Activated CD8-positive, alpha-beta T cell treated with anti-CD3 and anti-CD28 coated beads for 36 hours (primary cell): ENCODE measurements at regions not wholly inside any gene's neighbourhood (a gene's known extent, or its start where the extent isn't known, plus 50 kb on each side); places are given as distances from the start of the nearest gene placed in this dataset.

ENCODE experiments used
- ATAC-seq: fragments of 200-7000 bp; cut with Tn5 transposase; one replicate; pipeline ENCODE4 v1.10.0; 2021; ENCODE audit warnings: mild to moderate bottlenecking, moderate library complexity
- CTCF ChIA-PET: fragments of 350-600 bp; sonication (Branson Sonifier 250); formaldehyde crosslinking; loops from one replicate; lab custom pipeline; 2021; ENCODE audit warnings: antibody characterized with exemption; lab: Charles Lee
- POLR2A ChIA-PET: fragments of 350-600 bp; sonication (Branson Sonifier 250); formaldehyde crosslinking; loops from one replicate; lab custom pipeline; 2021; ENCODE audit warnings: antibody characterized with exemption; lab: Charles Lee
- DNase-seq: peaks from one replicate; pipeline ENCODE4 v3.0.0-alpha.2; 2020
- H3K27ac Mint-ChIP-seq: one replicate; pipeline ENCODE4 v1.8.0; 2021; ENCODE audit warnings: mild to moderate bottlenecking, mixed read lengths
- H3K27me3 Mint-ChIP-seq: one replicate; pipeline ENCODE4 v1.8.0; 2021; ENCODE audit warnings: mixed read lengths
- H3K36me3 Mint-ChIP-seq: one replicate; pipeline ENCODE4 v1.8.0; 2021; ENCODE audit warnings: low read depth, mixed read lengths
- H3K4me1 Mint-ChIP-seq: one replicate; pipeline ENCODE4 v1.8.0; 2021; ENCODE audit warnings: low read depth, mixed read lengths
- H3K4me3 Mint-ChIP-seq: one replicate; pipeline ENCODE4 v1.8.0; 2021; ENCODE audit warnings: mild to moderate bottlenecking, moderate library complexity, mixed read lengths
- H3K9me3 Mint-ChIP-seq: one replicate; pipeline ENCODE4 v1.8.0; 2021; ENCODE audit warnings: mixed read lengths
- intact Hi-C: fragments of 100-400 bp; cut with micrococcal nuclease; formaldehyde crosslinking; loops from one replicate; pipeline ENCODE4 v1.10.0; 2022
- TF ChIP-seq, protein P1 (sequence below): fragments of 200-600 bp; IDR thresholded peaks from one replicate; pipeline ENCODE4 v1.8.0; 2022; ENCODE audit warnings: antibody characterized with exemption, mild to moderate bottlenecking

- TF ChIP-seq, protein P1, sequence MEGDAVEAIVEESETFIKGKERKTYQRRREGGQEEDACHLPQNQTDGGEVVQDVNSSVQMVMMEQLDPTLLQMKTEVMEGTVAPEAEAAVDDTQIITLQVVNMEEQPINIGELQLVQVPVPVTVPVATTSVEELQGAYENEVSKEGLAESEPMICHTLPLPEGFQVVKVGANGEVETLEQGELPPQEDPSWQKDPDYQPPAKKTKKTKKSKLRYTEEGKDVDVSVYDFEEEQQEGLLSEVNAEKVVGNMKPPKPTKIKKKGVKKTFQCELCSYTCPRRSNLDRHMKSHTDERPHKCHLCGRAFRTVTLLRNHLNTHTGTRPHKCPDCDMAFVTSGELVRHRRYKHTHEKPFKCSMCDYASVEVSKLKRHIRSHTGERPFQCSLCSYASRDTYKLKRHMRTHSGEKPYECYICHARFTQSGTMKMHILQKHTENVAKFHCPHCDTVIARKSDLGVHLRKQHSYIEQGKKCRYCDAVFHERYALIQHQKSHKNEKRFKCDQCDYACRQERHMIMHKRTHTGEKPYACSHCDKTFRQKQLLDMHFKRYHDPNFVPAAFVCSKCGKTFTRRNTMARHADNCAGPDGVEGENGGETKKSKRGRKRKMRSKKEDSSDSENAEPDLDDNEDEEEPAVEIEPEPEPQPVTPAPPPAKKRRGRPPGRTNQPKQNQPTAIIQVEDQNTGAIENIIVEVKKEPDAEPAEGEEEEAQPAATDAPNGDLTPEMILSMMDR: no peak
- DNase-seq: no peak
- intact Hi-C loops: no loop called here
- ChIA-PET CTCF (no interaction called here), POLR2A (no interaction called here)
- Mint-ChIP-seq H3K4me1 (no peaks in the 10 kb centered on the region), H3K4me3 (no peak overlapping the region), H3K27ac (no peak overlapping the region), H3K36me3 (no peaks in the 10 kb centered on the region), H3K27me3 (peaks cover 23% of the 10 kb centered on the region), H3K9me3 (no peaks in the 10 kb centered on the region)
- no peak for ATAC-seq
These were observed 223.3 kb downstream of the RBM19 start for GRCh38 chr12:113742801-113743200.

- POLR2A ChIA-PET: no interaction called here
- intact Hi-C loops: no loop called here
- H3K36me3 Mint-ChIP-seq: no peaks in the 10 kb centered on the region
These were observed 225.4 kb downstream of the RBM19 start for GRCh38 chr12:113740699-113741098.

DNA sequence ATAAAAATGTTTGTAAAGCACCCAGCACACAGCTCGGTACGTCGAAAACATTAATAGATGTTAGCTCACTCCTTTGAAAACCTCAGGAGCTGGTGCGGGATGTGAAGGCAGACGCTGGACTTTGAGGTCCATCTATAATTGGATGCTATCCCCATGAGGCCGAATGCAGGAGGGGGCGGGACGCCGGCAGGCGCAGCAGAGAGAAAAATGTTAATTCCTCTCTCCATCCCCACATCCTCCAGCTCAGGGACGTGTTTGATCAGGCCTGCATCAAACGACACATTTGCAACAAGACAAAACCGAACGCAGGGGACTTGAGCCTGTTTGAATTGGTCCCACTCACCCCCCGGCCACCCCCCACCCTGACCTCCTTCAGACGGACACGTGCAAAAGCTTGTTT is 231.0 kb downstream of the RBM19 start:
- Mint-ChIP-seq H3K4me1 (no peaks in the 10 kb centered on the region), H3K9me3 (no peaks in the 10 kb centered on the region), H3K36me3 (no peaks in the 10 kb centered on the region), H3K27me3 (peaks cover 21% of the 10 kb centered on the region), H3K27ac (no peak overlapping the region), H3K4me3 (no peak overlapping the region)
- TF ChIP-seq, protein P1: no peak
- ATAC-seq (no peak), DNase-seq (no peak)
- POLR2A ChIA-PET: no interaction called here
- CTCF ChIA-PET: no interaction called here
- intact Hi-C loops: no loop called here

More at GRCh38 chr12:113740699-113741098, 225.4 kb downstream of the RBM19 start:
- Mint-ChIP-seq H3K27me3 (peaks cover 23% of the 10 kb centered on the region), H3K9me3 (no peaks in the 10 kb centered on the region), H3K4me3 (no peak overlapping the region), H3K27ac (no peak overlapping the region), H3K4me1 (no peaks in the 10 kb centered on the region)
- CTCF ChIA-PET: no interaction called here
- ATAC-seq: no peak
- no peak for DNase-seq
- TF ChIP-seq, protein P1: no peak

DNA sequence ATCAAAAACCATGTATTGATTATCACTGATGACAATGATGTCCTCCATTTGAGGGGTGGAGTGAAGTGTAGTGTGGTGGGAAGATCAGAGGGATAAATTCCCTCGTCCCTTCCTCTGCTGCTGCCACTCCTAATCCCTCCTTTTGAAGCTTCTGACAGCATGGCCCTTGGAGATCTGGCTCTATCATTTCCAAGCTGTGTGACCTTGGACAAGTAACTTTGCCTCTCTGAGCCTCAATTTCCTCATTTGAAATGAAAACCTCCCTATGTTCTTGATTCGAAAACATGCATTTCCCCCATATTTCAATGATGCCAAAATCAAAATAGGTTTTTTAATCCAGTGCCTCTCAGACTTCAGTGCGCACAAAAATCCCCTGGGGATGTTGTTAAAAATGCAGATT is 231.6 kb downstream of the RBM19 start:
- Mint-ChIP-seq H3K4me3 (no peak overlapping the region), H3K27ac (no peak overlapping the region), H3K9me3 (no peaks in the 10 kb centered on the region), H3K4me1 (no peaks in the 10 kb centered on the region), H3K27me3 (peaks cover 16% of the 10 kb centered on the region), H3K36me3 (no peaks in the 10 kb centered on the region)
- DNase-seq: no peak
- TF ChIP-seq, protein P1: no peak
- ChIA-PET CTCF (no interaction called here), POLR2A (no interaction called here)
- intact Hi-C loops: no loop called here
- ATAC-seq: no peak

- TF ChIP-seq, protein P1: no peak
- intact Hi-C loops: no loop called here
- no peak overlapping the region for H3K27ac Mint-ChIP-seq
- DNase-seq: no peak
- no peaks in the 10 kb centered on the region for H3K4me1 Mint-ChIP-seq
- H3K36me3 Mint-ChIP-seq: no peaks in the 10 kb centered on the region
- ATAC-seq: no peak
- H3K27me3 Mint-ChIP-seq: peaks cover 16% of the 10 kb centered on the region
- POLR2A ChIA-PET: no interaction called here
- CTCF ChIA-PET: no interaction called here
- H3K4me3 Mint-ChIP-seq: no peak overlapping the region
- H3K9me3 Mint-ChIP-seq: no peaks in the 10 kb centered on the region
These were observed 233.2 kb downstream of the RBM19 start for GRCh38 chr12:113732916-113733315.
